NCI-H2227 (cell line): ENCODE measurements at regions not wholly inside any gene's neighbourhood (a gene's known extent, or its start where the extent isn't known, plus 50 kb on each side); places are given as distances from the start of the nearest gene placed in this dataset.
"Not testable (repeated sequence)": the region's sequence is repeated elsewhere in the genome, so short reads cannot be mapped to it uniquely, and the experiment has no call there.

Experiments used
- DNase-seq: peaks from one replicate; lab custom pipeline; 2025; ENCODE audit not compliant: unreplicated experiment; lab: John Stamatoyannopoulos, UW

- DNase-seq = no peak
Measured at GRCh38 chr5:7269591-7270274, 126.2 kb upstream of the ADCY2 start.

GRCh38 chr5:7271435-7272084 lies 124.4 kb upstream of the ADCY2 start:
- no peak for DNase-seq

GRCh38 chr5:7272408-7272965 lies 123.5 kb upstream of the ADCY2 start:
- DNase-seq = no peak

GRCh38 chr5:7274203-7274602 lies 121.7 kb upstream of the ADCY2 start:
- no peak for DNase-seq

GRCh38 chr5:7289634-7290033 lies 106.3 kb upstream of the ADCY2 start:
- not testable (repeated sequence) for DNase-seq

- DNase-seq = not testable (repeated sequence)
Measured at GRCh38 chr5:7297821-7298220, 98.1 kb upstream of the ADCY2 start.

GRCh38 chr5:7299731-7300130 lies 96.2 kb upstream of the ADCY2 start:
- DNase-seq = not testable (repeated sequence)

- DNase-seq = not testable (repeated sequence)
Measured at GRCh38 chr5:7305000-7305674, 90.8 kb upstream of the ADCY2 start.

GRCh38 chr5:7306556-7306955 lies 89.4 kb upstream of the ADCY2 start:
- not testable (repeated sequence) for DNase-seq

GRCh38 chr5:7307709-7308108 lies 88.2 kb upstream of the ADCY2 start:
- DNase-seq = not testable (repeated sequence)

- not testable (repeated sequence) for DNase-seq
Measured at GRCh38 chr5:7309715-7310114, 86.2 kb upstream of the ADCY2 start.

GRCh38 chr5:7310656-7311055 lies 85.3 kb upstream of the ADCY2 start:
- not testable (repeated sequence) for DNase-seq

- DNase-seq = no peak
Measured at GRCh38 chr5:7315118-7315517, 80.8 kb upstream of the ADCY2 start.

GRCh38 chr5:7317751-7318150 lies 78.2 kb upstream of the ADCY2 start:
- no peak for DNase-seq

- DNase-seq = no peak
Measured at GRCh38 chr5:7320701-7321301, 75.1 kb upstream of the ADCY2 start.

GRCh38 chr5:7321724-7322123 lies 74.2 kb upstream of the ADCY2 start:
- no peak for DNase-seq

- no peak for DNase-seq
Measured at GRCh38 chr5:7324919-7325318, 71.0 kb upstream of the ADCY2 start.

- no peak for DNase-seq
Measured at GRCh38 chr5:7325975-7326913, 69.7 kb upstream of the ADCY2 start.

- DNase-seq = no peak
Measured at GRCh38 chr5:7329141-7329540, 66.8 kb upstream of the ADCY2 start.

- DNase-seq = no peak
Measured at GRCh38 chr5:7329712-7330111, 66.2 kb upstream of the ADCY2 start.
